ENCODE measurements at regions not wholly inside any gene's neighbourhood (a gene's known extent, or its start where the extent isn't known, plus 50 kb on each side); places are given as distances from the start of the nearest gene placed in this dataset.

GRCh38 chr10:33764694-33765185, 430.3 kb upstream of the NRP1 start:
- no peaks in the 10 kb centered on the region for H3K9me3 ChIP-seq
- no peaks in the 10 kb centered on the region for H3K27me3 ChIP-seq
- no peak overlapping the region for H3K27ac ChIP-seq
- H3K4me1 ChIP-seq, result no peaks in the 10 kb centered on the region
- intact Hi-C loops (cut with DNase I), result no loop called here
- WGBS, 2 donors, result 83 to 88% methylated on average over 1 of the region's 1 CpG
- no peak for DNase-seq
- TF ChIP-seq POLR2A (IDR thresholded peaks at IDR 0.05) (no peak), CTCF (IDR thresholded peaks at IDR 0.05) (no peak)
- no peaks in the 10 kb centered on the region for H3K36me3 ChIP-seq
- no peak overlapping the region for H3K4me3 ChIP-seq

GRCh38 chr10:33760056-33760943, 425.8 kb upstream of the NRP1 start:
- H3K27ac ChIP-seq, result no peak overlapping the region
- H3K27me3 ChIP-seq, result no peaks in the 10 kb centered on the region
- no peak for TF ChIP-seq CTCF (IDR thresholded peaks at IDR 0.05)
- TF ChIP-seq POLR2A (IDR thresholded peaks at IDR 0.05), result no peak
- no peaks in the 10 kb centered on the region for H3K4me1 ChIP-seq
- intact Hi-C loops (cut with DNase I), result no loop called here
- H3K36me3 ChIP-seq, result no peaks in the 10 kb centered on the region
- H3K9me3 ChIP-seq, result no peaks in the 10 kb centered on the region
- H3K4me3 ChIP-seq, result no peak overlapping the region
- no peak for DNase-seq
- 70 to 73% methylated on average over 12 of the region's 12 CpGs for WGBS, 2 donors

- DNase-seq, result no peak
- intact Hi-C loops (cut with DNase I), result no loop called here
- TF ChIP-seq POLR2A (IDR thresholded peaks at IDR 0.05) (no peak), CTCF (IDR thresholded peaks at IDR 0.05) (no peak)
- no peaks in the 10 kb centered on the region for H3K4me1 ChIP-seq
- H3K9me3 ChIP-seq, result no peaks in the 10 kb centered on the region
- H3K27me3 ChIP-seq, result no peaks in the 10 kb centered on the region
- no peak overlapping the region for H3K4me3 ChIP-seq
- no peaks in the 10 kb centered on the region for H3K36me3 ChIP-seq
- 91 to 92% methylated on average over 5 of the region's 5 CpGs for WGBS, 2 donors
- H3K27ac ChIP-seq, result no peak overlapping the region
These were observed 424.7 kb upstream of the NRP1 start for GRCh38 chr10:33759191-33759590.

- no peak for DNase-seq
- intact Hi-C loops (cut with DNase I), result no loop called here
- TF ChIP-seq POLR2A (IDR thresholded peaks at IDR 0.05), result no peak
- TF ChIP-seq CTCF (IDR thresholded peaks at IDR 0.05), result no peak
- H3K27me3 ChIP-seq, result no peaks in the 10 kb centered on the region
- no peaks in the 10 kb centered on the region for H3K36me3 ChIP-seq
- no peak overlapping the region for H3K4me3 ChIP-seq
- H3K9me3 ChIP-seq, result no peaks in the 10 kb centered on the region
- no peak overlapping the region for H3K27ac ChIP-seq
- no peaks in the 10 kb centered on the region for H3K4me1 ChIP-seq
- 40 to 60% methylated on average over 3 of the region's 3 CpGs for WGBS, 2 donors
These were observed 423.8 kb upstream of the NRP1 start for GRCh38 chr10:33758299-33758698.

- WGBS, 2 donors, result 74 to 97% methylated on average over 4 of the region's 4 CpGs
- no peak overlapping the region for H3K4me3 ChIP-seq
- H3K36me3 ChIP-seq, result no peaks in the 10 kb centered on the region
- peaks cover 0 to 9% (median 4%) of the 10 kb centered on the region in 3 donors for H3K4me1 ChIP-seq
- no peaks in the 10 kb centered on the region for H3K9me3 ChIP-seq
- intact Hi-C loops (cut with DNase I), result no loop called here
- no peak overlapping the region for H3K27ac ChIP-seq
- no peak for DNase-seq
- H3K27me3 ChIP-seq, result no peaks in the 10 kb centered on the region
- TF ChIP-seq POLR2A (IDR thresholded peaks at IDR 0.05), result no peak
- no peak for TF ChIP-seq CTCF (IDR thresholded peaks at IDR 0.05)
These were observed 419.6 kb upstream of the NRP1 start for GRCh38 chr10:33754052-33754451.
